ENCODE measurements at regions not wholly inside any gene's neighbourhood (a gene's known extent, or its start where the extent isn't known, plus 50 kb on each side); places are given as distances from the start of the nearest gene placed in this dataset.

DNA sequence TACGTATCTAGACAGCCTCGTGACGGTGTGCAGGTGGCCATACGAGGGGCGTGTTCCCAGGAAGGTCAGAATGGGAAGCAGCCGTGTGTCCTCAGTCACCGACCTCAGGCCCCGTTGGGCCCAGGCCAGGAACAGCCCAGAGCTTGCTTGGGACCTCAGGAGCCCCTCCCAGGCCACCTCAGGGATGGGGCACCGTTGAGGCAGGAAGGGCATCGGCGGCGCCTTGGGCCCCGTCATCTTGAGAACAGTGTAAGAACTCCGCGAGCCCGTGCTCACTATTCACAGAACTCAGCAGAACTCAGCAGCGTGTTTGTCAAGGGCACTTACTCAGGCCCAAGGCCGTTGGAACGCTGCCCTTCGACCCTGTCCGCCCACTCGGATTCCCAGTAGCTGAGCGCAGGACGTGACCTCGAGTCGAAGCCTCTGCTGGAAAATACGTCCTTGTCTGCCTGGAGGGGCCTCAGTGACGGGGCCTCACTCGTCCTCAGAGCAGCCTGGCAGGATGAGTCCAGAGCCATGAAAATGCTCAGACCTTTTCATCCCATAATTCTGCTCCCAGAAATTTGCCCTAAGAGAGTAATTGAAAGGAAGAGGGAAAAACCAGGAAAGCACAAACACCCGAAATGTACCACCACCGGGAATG, 1134.8 kb downstream of the BRD1 start (continued):
- TF ChIP-seq ZKSCAN1 (IDR thresholded peaks at IDR 0.05; ENCODE audit: low read length): no peak
- TF ChIP-seq NFYB (CRISPR knock-in tag; IDR thresholded peaks at IDR 0.05): no peak
- TF ChIP-seq NPAS2 (CRISPR knock-in tag; IDR thresholded peaks at IDR 0.05; ENCODE audit: borderline replicate concordance): no peak
- TF ChIP-seq, protein P1, sequence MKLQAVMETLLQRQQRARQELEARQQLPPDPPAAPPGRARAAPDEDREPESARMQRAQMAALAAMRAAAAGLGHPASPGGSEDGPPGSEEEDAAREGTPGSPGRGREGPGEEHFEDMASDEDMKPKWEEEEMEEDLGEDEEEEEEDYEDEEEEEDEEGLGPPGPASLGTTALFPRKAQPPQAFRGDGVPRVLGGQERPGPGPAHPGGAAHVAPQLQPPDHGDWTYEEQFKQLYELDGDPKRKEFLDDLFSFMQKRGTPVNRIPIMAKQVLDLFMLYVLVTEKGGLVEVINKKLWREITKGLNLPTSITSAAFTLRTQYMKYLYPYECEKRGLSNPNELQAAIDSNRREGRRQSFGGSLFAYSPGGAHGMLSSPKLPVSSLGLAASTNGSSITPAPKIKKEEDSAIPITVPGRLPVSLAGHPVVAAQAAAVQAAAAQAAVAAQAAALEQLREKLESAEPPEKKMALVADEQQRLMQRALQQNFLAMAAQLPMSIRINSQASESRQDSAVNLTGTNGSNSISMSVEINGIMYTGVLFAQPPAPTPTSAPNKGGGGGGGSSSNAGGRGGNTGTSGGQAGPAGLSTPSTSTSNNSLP (IDR thresholded peaks at IDR 0.05; ENCODE audit: low read depth, low read length): no peak
- TF ChIP-seq KDM1A (CRISPR knock-in tag; IDR thresholded peaks at IDR 0.05): peak; percentile 38; the same call in 1 of the 2 replicates
- no peak for TF ChIP-seq NR3C1 (CRISPR knock-in tag; IDR thresholded peaks at IDR 0.05)
- no peak for TF ChIP-seq ZNF790 (CRISPR knock-in tag; IDR thresholded peaks at IDR 0.05; ENCODE audit: borderline replicate concordance)
- peak in 1 of 2 experiments; percentile 45; a peak in 1 of 4 replicates for TF ChIP-seq EP300 (IDR thresholded peaks at IDR 0.05; ENCODE audit: low read depth in 2 of 2, low read length in 2 of 2)
- peak; percentile 69 for TF ChIP-seq EP300 (CRISPR knock-in tag; IDR thresholded peaks at IDR 0.05; ENCODE audit: borderline replicate concordance)
- peak; percentile 81 for TF ChIP-seq ZNF205 (CRISPR knock-in tag; IDR thresholded peaks at IDR 0.05)
- TF ChIP-seq ZFX (CRISPR knock-in tag; IDR thresholded peaks at IDR 0.05; ENCODE audit: low read depth): peak; percentile 96
- TF ChIP-seq SKI (IDR thresholded peaks at IDR 0.05; ENCODE audit: partially characterized antibody): peak; percentile 40
- TF ChIP-seq, protein P2, sequence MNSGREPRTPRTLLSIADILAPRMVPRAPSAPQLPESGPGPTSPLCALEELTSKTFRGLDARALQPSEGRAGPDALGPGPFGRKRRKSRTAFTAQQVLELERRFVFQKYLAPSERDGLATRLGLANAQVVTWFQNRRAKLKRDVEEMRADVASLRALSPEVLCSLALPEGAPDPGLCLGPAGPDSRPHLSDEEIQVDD (CRISPR knock-in tag; IDR thresholded peaks at IDR 0.05; ENCODE audit: borderline replicate concordance): peak; percentile 47; the same call in 1 of the 2 replicates
- TF ChIP-seq ZNF317 (CRISPR knock-in tag; IDR thresholded peaks at IDR 0.05): no peak
- no peak for TF ChIP-seq ZSCAN20 (CRISPR knock-in tag; IDR thresholded peaks at IDR 0.05; ENCODE audit: borderline replicate concordance)
- no peak for TF ChIP-seq FOXP1 (IDR thresholded peaks at IDR 0.05)
- TF ChIP-seq FOXP1 (CRISPR knock-in tag; IDR thresholded peaks at IDR 0.05): peak; percentile 59; the same call in 1 of the 2 replicates
- TF ChIP-seq, protein P3, sequence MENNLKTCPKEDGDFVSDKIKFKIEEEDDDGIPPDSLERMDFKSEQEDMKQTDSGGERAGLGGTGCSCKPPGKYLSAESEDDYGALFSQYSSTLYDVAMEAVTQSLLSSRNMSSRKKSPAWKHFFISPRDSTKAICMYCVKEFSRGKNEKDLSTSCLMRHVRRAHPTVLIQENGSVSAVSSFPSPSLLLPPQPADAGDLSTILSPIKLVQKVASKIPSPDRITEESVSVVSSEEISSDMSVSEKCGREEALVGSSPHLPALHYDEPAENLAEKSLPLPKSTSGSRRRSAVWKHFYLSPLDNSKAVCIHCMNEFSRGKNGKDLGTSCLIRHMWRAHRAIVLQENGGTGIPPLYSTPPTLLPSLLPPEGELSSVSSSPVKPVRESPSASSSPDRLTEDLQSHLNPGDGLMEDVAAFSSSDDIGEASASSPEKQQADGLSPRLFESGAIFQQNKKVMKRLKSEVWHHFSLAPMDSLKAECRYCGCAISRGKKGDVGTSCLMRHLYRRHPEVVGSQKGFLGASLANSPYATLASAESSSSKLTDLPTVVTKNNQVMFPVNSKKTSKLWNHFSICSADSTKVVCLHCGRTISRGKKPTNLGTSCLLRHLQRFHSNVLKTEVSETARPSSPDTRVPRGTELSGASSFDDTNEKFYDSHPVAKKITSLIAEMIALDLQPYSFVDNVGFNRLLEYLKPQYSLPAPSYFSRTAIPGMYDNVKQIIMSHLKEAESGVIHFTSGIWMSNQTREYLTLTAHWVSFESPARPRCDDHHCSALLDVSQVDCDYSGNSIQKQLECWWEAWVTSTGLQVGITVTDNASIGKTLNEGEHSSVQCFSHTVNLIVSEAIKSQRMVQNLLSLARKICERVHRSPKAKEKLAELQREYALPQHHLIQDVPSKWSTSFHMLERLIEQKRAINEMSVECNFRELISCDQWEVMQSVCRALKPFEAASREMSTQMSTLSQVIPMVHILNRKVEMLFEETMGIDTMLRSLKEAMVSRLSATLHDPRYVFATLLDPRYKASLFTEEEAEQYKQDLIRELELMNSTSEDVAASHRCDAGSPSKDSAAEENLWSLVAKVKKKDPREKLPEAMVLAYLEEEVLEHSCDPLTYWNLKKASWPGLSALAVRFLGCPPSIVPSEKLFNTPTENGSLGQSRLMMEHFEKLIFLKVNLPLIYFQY (CRISPR knock-in tag; IDR thresholded peaks at IDR 0.05; ENCODE audit: borderline replicate concordance): peak; percentile 69
- TF ChIP-seq NCOA1 (CRISPR knock-in tag; IDR thresholded peaks at IDR 0.05): 0 out of 2 replicates have a peak, but pooled peaks have one; percentile 33
- TF ChIP-seq TOPORS (CRISPR knock-in tag; IDR thresholded peaks at IDR 0.05): peak; percentile 90
- TF ChIP-seq KLF12 (CRISPR knock-in tag; IDR thresholded peaks at IDR 0.05; ENCODE audit: borderline replicate concordance): no peak
- no peak for TF ChIP-seq ZNF781 (CRISPR knock-in tag; IDR thresholded peaks at IDR 0.05; ENCODE audit: borderline replicate concordance, not compliant biosample characterization)
- TF ChIP-seq ZNF720 (CRISPR knock-in tag; IDR thresholded peaks at IDR 0.05): no peak
- TF ChIP-seq ZSCAN21 (CRISPR knock-in tag; IDR thresholded peaks at IDR 0.05; ENCODE audit: borderline replicate concordance): no peak
- TF ChIP-seq, protein P4, sequence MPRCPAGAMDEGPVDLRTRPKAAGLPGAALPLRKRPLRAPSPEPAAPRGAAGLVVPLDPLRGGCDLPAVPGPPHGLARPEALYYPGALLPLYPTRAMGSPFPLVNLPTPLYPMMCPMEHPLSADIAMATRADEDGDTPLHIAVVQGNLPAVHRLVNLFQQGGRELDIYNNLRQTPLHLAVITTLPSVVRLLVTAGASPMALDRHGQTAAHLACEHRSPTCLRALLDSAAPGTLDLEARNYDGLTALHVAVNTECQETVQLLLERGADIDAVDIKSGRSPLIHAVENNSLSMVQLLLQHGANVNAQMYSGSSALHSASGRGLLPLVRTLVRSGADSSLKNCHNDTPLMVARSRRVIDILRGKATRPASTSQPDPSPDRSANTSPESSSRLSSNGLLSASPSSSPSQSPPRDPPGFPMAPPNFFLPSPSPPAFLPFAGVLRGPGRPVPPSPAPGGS (CRISPR knock-in tag; IDR thresholded peaks at IDR 0.05): peak; percentile 84

Data from HepG2 (cell line).